ENCODE measurements at regions not wholly inside any gene's neighbourhood (a gene's known extent, or its start where the extent isn't known, plus 50 kb on each side); places are given as distances from the start of the nearest gene placed in this dataset.

DNA sequence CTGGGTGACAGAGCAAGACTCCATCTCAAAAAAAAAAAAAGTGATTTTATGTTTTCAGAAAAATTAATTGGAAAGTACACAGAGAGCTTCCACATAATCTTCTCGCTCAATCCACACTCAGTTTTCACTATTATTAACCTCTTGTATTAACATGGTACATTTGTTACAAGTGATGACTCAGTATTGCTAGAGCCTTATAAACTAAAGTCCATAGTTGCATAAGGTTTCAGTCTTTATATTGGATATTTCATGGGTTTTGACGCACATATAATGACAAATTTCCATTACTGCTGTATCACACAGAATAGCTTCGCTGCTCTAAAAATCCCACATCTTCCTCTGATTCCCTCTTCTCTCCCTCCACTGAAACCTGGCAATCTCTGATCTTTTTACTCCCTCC, 603.5 kb downstream of the XIRP2 start:
- no peak overlapping the region for H3K4me3 ChIP-seq (ENCODE audit: low read depth, poor library complexity, severe bottlenecking)
- DNase-seq (ENCODE audit: low spot score in 2 of 2) = no peak
- 94 to 97% methylated on average over 3 of the region's 3 CpGs for WGBS, 2 donors
- intact Hi-C loops (cut with DNase I; ENCODE audit: low total_unique reads) = no loop called here
- TF ChIP-seq POLR2A (IDR thresholded peaks at IDR 0.05) = no peak
- TF ChIP-seq, protein P1, sequence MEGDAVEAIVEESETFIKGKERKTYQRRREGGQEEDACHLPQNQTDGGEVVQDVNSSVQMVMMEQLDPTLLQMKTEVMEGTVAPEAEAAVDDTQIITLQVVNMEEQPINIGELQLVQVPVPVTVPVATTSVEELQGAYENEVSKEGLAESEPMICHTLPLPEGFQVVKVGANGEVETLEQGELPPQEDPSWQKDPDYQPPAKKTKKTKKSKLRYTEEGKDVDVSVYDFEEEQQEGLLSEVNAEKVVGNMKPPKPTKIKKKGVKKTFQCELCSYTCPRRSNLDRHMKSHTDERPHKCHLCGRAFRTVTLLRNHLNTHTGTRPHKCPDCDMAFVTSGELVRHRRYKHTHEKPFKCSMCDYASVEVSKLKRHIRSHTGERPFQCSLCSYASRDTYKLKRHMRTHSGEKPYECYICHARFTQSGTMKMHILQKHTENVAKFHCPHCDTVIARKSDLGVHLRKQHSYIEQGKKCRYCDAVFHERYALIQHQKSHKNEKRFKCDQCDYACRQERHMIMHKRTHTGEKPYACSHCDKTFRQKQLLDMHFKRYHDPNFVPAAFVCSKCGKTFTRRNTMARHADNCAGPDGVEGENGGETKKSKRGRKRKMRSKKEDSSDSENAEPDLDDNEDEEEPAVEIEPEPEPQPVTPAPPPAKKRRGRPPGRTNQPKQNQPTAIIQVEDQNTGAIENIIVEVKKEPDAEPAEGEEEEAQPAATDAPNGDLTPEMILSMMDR (IDR thresholded peaks at IDR 0.05) = no peak

DNA sequence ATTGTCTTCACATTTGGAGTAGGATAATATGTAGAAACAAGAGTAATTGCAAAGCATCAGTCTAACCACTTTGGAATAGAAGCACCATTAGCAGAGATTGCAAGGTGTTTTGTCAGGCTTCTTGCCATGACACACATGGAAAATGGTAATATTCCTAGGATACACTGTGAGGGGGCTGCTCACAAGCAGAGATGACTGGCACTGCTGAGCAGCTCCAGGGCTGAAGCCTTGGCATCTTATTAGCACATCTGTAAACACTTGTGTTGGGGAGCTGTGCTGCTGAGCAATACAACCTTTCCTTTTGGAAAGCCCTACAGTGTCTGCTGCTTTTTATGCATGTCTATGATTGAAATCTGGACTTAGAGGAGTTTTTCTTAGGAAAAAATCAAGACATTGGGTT, 602.2 kb downstream of the XIRP2 start:
- H3K4me3 ChIP-seq (ENCODE audit: low read depth, poor library complexity, severe bottlenecking) = no peak overlapping the region
- TF ChIP-seq POLR2A (IDR thresholded peaks at IDR 0.05) = no peak
- TF ChIP-seq, protein P1 (IDR thresholded peaks at IDR 0.05) = no peak
- intact Hi-C loops (cut with DNase I; ENCODE audit: low total_unique reads) = no loop called here
- DNase-seq (ENCODE audit: low spot score in 2 of 2) = no peak

DNA sequence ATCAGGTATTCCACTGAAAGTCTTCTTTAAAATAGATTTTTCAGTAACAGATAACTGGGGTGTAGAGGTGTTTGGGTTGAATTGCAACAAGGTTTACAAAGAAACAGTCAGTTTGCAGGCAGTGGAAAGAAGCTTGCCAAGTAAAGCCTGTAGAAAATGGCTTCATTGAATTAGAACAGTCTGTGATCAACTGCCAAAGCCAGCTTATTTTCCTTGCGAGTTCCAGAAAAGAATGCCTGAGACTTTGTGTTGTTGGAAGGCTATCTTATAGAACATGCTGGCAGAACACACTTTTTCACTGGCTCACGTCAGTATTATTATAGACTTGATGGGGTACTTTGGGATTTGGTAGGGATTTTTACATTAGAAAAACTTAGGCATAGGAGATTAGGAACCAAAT, 601.0 kb downstream of the XIRP2 start:
- 28 to 29% methylated on average over 2 of the region's 2 CpGs for WGBS, 2 donors
- TF ChIP-seq, protein P1 (IDR thresholded peaks at IDR 0.05) = no peak
- intact Hi-C loops (cut with DNase I; ENCODE audit: low total_unique reads) = no loop called here
- H3K4me3 ChIP-seq (ENCODE audit: low read depth, poor library complexity, severe bottlenecking) = no peak overlapping the region
- no peak for DNase-seq (ENCODE audit: low spot score in 2 of 2)

GRCh38 chr2:167487728-167488127, 599.4 kb downstream of the XIRP2 start:
- no peak for DNase-seq (ENCODE audit: low spot score in 2 of 2)

DNA sequence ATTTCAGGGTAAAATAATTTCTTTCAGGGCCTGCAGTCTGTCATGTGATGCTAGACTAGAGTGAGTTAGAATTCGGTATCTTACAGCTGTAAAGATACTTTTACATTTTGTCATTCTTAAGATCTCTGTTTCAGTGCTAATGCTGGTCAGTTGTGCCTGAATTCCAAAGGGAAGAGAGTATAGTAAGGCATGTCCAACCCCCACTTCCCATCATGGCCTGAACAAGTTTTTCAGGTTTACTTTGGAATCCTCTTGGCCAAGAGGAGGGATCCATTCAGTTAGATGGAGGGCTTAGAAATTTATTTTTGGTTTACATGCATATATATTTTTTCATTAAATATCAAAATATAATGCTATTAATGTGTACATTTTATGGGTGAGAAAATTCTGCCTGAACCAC, 596.6 kb downstream of the XIRP2 start:
- WGBS, 2 donors = 86 to 87% methylated on average over 1 of the region's 1 CpG
- DNase-seq (ENCODE audit: low spot score in 2 of 2) = no peak
- intact Hi-C loops (cut with DNase I; ENCODE audit: low total_unique reads) = no loop called here
- TF ChIP-seq, protein P1 (IDR thresholded peaks at IDR 0.05) = no peak
- TF ChIP-seq POLR2A (IDR thresholded peaks at IDR 0.05) = no peak
- no peak overlapping the region for H3K4me3 ChIP-seq (ENCODE audit: low read depth, poor library complexity, severe bottlenecking)

More at GRCh38 chr2:167487728-167488127, 599.4 kb downstream of the XIRP2 start:
- WGBS, 2 donors = 69 to 74% methylated on average over 3 of the region's 3 CpGs
- TF ChIP-seq, protein P1 (IDR thresholded peaks at IDR 0.05) = no peak
- no peak for TF ChIP-seq POLR2A (IDR thresholded peaks at IDR 0.05)
- no peak overlapping the region for H3K4me3 ChIP-seq (ENCODE audit: low read depth, poor library complexity, severe bottlenecking)
- intact Hi-C loops (cut with DNase I; ENCODE audit: low total_unique reads) = no loop called here

GRCh38 chr2:167480986-167481309, 592.7 kb downstream of the XIRP2 start:
- intact Hi-C loops (cut with DNase I; ENCODE audit: low total_unique reads) = no loop called here
- no peak for TF ChIP-seq POLR2A (IDR thresholded peaks at IDR 0.05)
- TF ChIP-seq, protein P1 (IDR thresholded peaks at IDR 0.05) = no peak
- 72 to 75% methylated on average over 2 of the region's 2 CpGs for WGBS, 2 donors
- H3K4me3 ChIP-seq (ENCODE audit: low read depth, poor library complexity, severe bottlenecking) = no peak overlapping the region
- DNase-seq (ENCODE audit: low spot score in 2 of 2) = no peak

Data from lower leg skin (tissue), 4 donors.